Stomach (tissue), 8 donors: ENCODE measurements at regions not wholly inside any gene's neighbourhood (a gene's known extent, or its start where the extent isn't known, plus 50 kb on each side); places are given as distances from the start of the nearest gene placed in this dataset.

Experiments
- DNase-seq, 2 donors: peaks; one replicate each; pipeline versions ENCODE4 v3.0.0 to v3.0.0-alpha.2; 2013 to 2019
- H3K27ac ChIP-seq, 5 donors: fragments of 200-600 bp in 4 of 5; sonication (generic) in 4 of 5; one replicate each; pipeline ENCODE4 v1.5.1; 2013 to 2019; ENCODE audit warnings: mild to moderate bottlenecking in 1 of 5, moderate library complexity in 1 of 5
- H3K27me3 ChIP-seq, 3 donors: fragments of 200-600 bp; sonication (generic); one replicate each; pipeline ENCODE4 v1.5.1; 2017 to 2019; ENCODE audit warnings: mixed run types in 1 of 3
- H3K36me3 ChIP-seq, 4 donors: fragments of 200-600 bp; sonication (generic); 1 replicate in 3 of 4; 2 replicates in 1 of 4; pipeline ENCODE4 v1.5.1; 2016 to 2019
- H3K4me1 ChIP-seq, 4 donors: fragments of 200-600 bp; sonication (generic); one replicate each; pipeline ENCODE4 v1.5.1; 2016 to 2019
- H3K4me3 ChIP-seq, 4 donors: fragments of 200-600 bp; sonication (generic) in 3 of 4; one replicate each; pipeline ENCODE4 v1.5.1; 2016 to 2019; ENCODE audit warnings: mild to moderate bottlenecking in 1 of 4
- H3K9me3 ChIP-seq, 4 donors: fragments of 200-600 bp; sonication (generic); one replicate each; pipeline ENCODE4 v1.5.1; 2016 to 2019
- EP300 ChIP-seq: sonication (generic); formaldehyde crosslinking; IDR thresholded peaks from one replicate; pipeline ENCODE4 v1.6.1; 2017; ENCODE audit warnings: antibody characterized with exemption
- POLR2A ChIP-seq, 4 donors: fragments of 450-650 bp; IDR thresholded peaks; one replicate each; pipeline ENCODE4 v1.6.1; 2016; ENCODE audit warnings: antibody characterized with exemption in 4 of 4, control low read depth in 2 of 4, mild to moderate bottlenecking in 1 of 4, moderate library complexity in 1 of 4
- POLR2AphosphoS5 ChIP-seq, 3 donors: sonication (generic); formaldehyde crosslinking; IDR thresholded peaks; one replicate each; pipeline ENCODE4 v1.6.1; 2016; ENCODE audit warnings: antibody characterized with exemption in 3 of 3
- WGBS, 5 donors: extraction: QIAGEN DNeasy Blood & Tissue Kit in 3 of 5; methylation state at CpG; one replicate each; pipeline versions ENCODE4 v1.1.5 to v1.1.7; 2013 to 2018; 5-methylcytosine and 5-hydroxymethylcytosine counted together
- intact Hi-C: fragments of 100-400 bp; cut with DNase I; formaldehyde crosslinking; loops from one replicate; pipeline ENCODE4 v1.15.1; 2023; ENCODE audit warnings: low total_unique reads
- TF ChIP-seq, protein P1 (sequence below), 7 experiments: fragments of 450-650 bp in 4 of 7; fragments of 200-600 bp in 3 of 7; sonication (generic) in 3 of 7; IDR thresholded peaks; one replicate each; pipeline ENCODE4 v1.5.1; 2016 to 2019; ENCODE audit warnings: antibody characterized with exemption in 7 of 7, control low read depth in 2 of 7, mild to moderate bottlenecking in 1 of 7
- donor health status: healthy with polysubstance abuse.
- donor health status: Bipolar disorder and iron deficiency.
- donor health status: healthy.

DNA sequence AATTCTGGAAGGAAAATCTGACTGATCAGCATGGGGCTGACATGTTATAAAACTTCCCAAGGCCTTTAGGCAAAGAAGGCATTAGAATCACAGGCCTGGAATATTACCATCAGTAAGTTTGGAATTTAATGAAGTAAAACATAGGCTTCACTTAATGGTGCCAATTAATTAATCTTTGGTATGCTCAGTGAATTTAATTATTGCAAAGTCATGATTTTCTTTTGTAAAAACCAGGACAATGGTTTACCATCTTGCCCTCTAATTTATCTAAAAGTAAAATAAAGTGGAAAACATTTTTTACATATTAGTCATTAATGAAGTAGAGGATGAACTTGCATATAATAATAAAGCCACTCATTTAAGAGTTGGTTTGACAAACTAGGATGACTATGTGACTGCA, 220.3 kb downstream of the SEC23IP start:
- H3K36me3 ChIP-seq = no peaks in the 10 kb centered on the region
- H3K9me3 ChIP-seq = no peaks in the 10 kb centered on the region
- intact Hi-C loops = no loop called here
- H3K4me3 ChIP-seq = no peak overlapping the region
- H3K4me1 ChIP-seq = no peaks in the 10 kb centered on the region
- DNase-seq = no peak
- TF ChIP-seq, protein P1, sequence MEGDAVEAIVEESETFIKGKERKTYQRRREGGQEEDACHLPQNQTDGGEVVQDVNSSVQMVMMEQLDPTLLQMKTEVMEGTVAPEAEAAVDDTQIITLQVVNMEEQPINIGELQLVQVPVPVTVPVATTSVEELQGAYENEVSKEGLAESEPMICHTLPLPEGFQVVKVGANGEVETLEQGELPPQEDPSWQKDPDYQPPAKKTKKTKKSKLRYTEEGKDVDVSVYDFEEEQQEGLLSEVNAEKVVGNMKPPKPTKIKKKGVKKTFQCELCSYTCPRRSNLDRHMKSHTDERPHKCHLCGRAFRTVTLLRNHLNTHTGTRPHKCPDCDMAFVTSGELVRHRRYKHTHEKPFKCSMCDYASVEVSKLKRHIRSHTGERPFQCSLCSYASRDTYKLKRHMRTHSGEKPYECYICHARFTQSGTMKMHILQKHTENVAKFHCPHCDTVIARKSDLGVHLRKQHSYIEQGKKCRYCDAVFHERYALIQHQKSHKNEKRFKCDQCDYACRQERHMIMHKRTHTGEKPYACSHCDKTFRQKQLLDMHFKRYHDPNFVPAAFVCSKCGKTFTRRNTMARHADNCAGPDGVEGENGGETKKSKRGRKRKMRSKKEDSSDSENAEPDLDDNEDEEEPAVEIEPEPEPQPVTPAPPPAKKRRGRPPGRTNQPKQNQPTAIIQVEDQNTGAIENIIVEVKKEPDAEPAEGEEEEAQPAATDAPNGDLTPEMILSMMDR (IDR thresholded peaks at IDR 0.05) = no peak
- TF ChIP-seq POLR2A (IDR thresholded peaks at IDR 0.05) (no peak), EP300 (no peak), POLR2AphosphoS5 (IDR thresholded peaks at IDR 0.05) (no peak)
- no peak overlapping the region for H3K27ac ChIP-seq
- H3K27me3 ChIP-seq = peaks cover 0 to 8% (median 0%) of the 10 kb centered on the region in 3 donors

DNA sequence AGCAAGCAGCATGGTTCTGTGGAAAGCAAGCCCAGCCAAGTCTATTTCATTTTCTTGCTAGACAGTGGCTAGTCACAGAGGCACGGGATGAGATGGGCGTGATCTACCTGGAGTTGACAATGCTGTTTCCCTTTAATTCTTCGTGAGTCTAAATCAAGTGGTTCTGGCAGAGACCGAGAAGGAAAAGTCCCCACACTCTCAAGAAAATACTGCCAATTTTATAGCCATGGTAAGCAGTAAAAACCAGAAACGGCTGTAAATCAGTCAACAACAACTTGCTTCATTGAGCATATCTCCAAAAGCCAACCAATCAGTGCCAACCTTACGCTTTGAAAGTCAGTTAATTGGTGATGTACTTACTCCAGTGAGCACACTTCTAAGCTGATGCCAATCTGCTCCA, 223.4 kb downstream of the SEC23IP start:
- no peak for TF ChIP-seq POLR2AphosphoS5 (IDR thresholded peaks at IDR 0.05)
- H3K4me1 ChIP-seq = no peaks in the 10 kb centered on the region
- peaks cover 0 to 8% (median 0%) of the 10 kb centered on the region in 3 donors for H3K27me3 ChIP-seq
- intact Hi-C loops = no loop called here
- H3K27ac ChIP-seq = no peak overlapping the region
- WGBS, 5 donors = 67 to 79% (median 72%) methylated on average over 6 of the region's 6 CpGs
- H3K36me3 ChIP-seq = no peaks in the 10 kb centered on the region
- no peak overlapping the region for H3K4me3 ChIP-seq
- no peak for DNase-seq
- no peaks in the 10 kb centered on the region for H3K9me3 ChIP-seq

DNA sequence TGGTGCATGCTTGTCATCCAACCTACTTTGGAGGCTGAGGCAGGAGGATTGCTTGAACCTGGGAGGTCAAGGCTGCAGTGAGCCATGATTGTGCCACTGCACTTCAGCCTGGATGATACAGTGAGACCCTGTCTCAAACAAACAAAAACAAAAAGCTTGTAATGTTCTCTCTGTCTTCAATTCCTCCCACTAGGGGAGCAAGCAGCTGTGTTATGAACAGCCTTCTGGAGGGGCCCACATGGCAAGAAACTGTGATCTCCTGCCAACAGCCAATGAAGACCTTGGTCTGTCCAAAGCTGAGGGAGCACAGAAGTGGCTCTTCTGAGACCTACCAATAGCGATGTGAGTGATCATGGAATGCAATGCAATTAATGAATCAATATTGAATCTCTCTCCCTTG, 229.2 kb downstream of the SEC23IP start:
- no peaks in the 10 kb centered on the region for H3K4me1 ChIP-seq
- 83 to 100% (median 92%) methylated on average over 1 of the region's 1 CpG for WGBS, 5 donors
- intact Hi-C loops = no loop called here
- no peaks in the 10 kb centered on the region for H3K27me3 ChIP-seq
- H3K27ac ChIP-seq = no peak overlapping the region
- H3K9me3 ChIP-seq = no peaks in the 10 kb centered on the region
- no peak overlapping the region for H3K4me3 ChIP-seq
- no peak for TF ChIP-seq EP300
- TF ChIP-seq POLR2AphosphoS5 (IDR thresholded peaks at IDR 0.05) = no peak
- TF ChIP-seq POLR2A (IDR thresholded peaks at IDR 0.05) = no peak
- TF ChIP-seq, protein P1 (IDR thresholded peaks at IDR 0.05) = no peak
- no peaks in the 10 kb centered on the region for H3K36me3 ChIP-seq
- no peak for DNase-seq

DNA sequence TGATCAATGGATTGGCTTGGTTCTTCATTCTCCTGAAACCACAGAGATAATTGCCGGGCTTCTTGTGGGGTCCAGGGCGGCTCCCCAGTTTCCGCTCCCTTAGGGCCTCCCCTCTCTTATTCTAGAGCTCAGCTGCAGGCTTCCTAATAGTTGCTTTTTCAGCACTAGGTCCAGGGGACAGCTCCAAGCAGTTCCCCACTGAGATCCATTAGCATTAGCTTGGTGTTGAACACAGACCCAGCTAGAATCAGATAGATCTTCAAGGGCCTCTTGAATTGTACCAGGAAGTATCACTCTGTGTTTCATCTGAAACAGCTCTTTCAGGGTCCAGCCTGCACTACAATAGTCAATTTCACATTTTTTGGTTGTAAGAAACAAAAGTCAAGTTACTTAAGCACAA, 238.7 kb downstream of the SEC23IP start:
- WGBS, 5 donors = 38 to 54% (median 48%) methylated on average over 3 of the region's 3 CpGs
- H3K36me3 ChIP-seq = no peaks in the 10 kb centered on the region
- peaks cover 0 to 10% (median 7%) of the 10 kb centered on the region in 3 donors for H3K27me3 ChIP-seq
- peak in 1 of 2 donors; percentile 76 for DNase-seq
- H3K4me1 ChIP-seq = no peaks in the 10 kb centered on the region
- no peak overlapping the region for H3K4me3 ChIP-seq
- no peak overlapping the region for H3K27ac ChIP-seq
- intact Hi-C loops = no loop called here
- H3K9me3 ChIP-seq = no peaks in the 10 kb centered on the region
- TF ChIP-seq POLR2A (IDR thresholded peaks at IDR 0.05) (no peak), POLR2AphosphoS5 (IDR thresholded peaks at IDR 0.05) (no peak), EP300 (no peak)
- TF ChIP-seq, protein P1 (IDR thresholded peaks at IDR 0.05) = no peak

DNA sequence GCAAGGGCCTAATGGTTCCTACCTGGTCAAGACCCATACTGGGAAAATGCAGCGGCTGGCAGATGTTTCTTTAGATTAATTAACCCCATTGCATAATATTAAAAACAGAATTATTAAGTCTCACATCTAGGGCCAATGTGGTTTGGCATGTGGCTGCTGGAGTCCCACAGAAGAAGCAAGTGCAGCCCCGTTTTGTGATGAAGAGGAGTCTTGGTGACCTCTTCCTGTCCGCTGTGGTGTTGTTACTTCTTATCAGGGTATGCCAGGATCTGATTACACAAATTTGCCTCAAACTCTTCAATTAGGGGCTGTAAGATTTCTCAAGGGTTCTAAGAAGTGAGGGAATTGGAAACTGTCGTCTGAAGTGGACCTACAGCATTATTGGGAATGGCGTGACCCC, 240.3 kb downstream of the SEC23IP start:
- Histone ChIP-seq H3K4me1 (no peaks in the 10 kb centered on the region), H3K9me3 (no peaks in the 10 kb centered on the region), H3K4me3 (no peak overlapping the region), H3K27me3 (peaks cover 0 to 5% (median 4%) of the 10 kb centered on the region in 3 donors), H3K27ac (no peak overlapping the region), H3K36me3 (no peaks in the 10 kb centered on the region)
- DNase-seq = no peak
- TF ChIP-seq POLR2A (IDR thresholded peaks at IDR 0.05) (no peak), POLR2AphosphoS5 (IDR thresholded peaks at IDR 0.05) (no peak), EP300 (no peak)
- TF ChIP-seq, protein P1 (IDR thresholded peaks at IDR 0.05) = no peak
- WGBS, 5 donors = 62 to 76% (median 66%) methylated on average over 5 of the region's 5 CpGs
- intact Hi-C loops = no loop called here
